GM12891 (cell line): ENCODE measurements at regions not wholly inside any gene's neighbourhood (a gene's known extent, or its start where the extent isn't known, plus 50 kb on each side); places are given as distances from the start of the nearest gene placed in this dataset.

Source experiments
- DNase-seq: peaks from one replicate; pipeline ENCODE4 v3.0.0; 2011; ENCODE audit warnings: low spot score; ENCODE audit not compliant: insufficient read length
- FAIRE-seq: peaks from 2 replicates; lab custom pipeline; 2011; peaks lifted over from hg19 to GRCh38; lab: Jason Lieb, UNC
- PAX5 ChIP-seq: IDR thresholded peaks from 2 replicates; pipeline ENCODE4 v1.6.1; 2011; ENCODE audit warnings: low read length, moderate library complexity, mild to moderate bottlenecking; ENCODE audit not compliant: insufficient read depth, severe bottlenecking
- POLR2A ChIP-seq: IDR thresholded peaks from 2 replicates; pipeline ENCODE4 v1.6.1; 2011; ENCODE audit warnings: low read depth, low read length, control low read depth
- POLR2AphosphoS5 ChIP-seq: IDR thresholded peaks from 2 replicates; pipeline ENCODE4 v1.6.1; 2011; ENCODE audit warnings: low read depth, low read length, control low read depth
- POU2F2 ChIP-seq: IDR thresholded peaks from 2 replicates; pipeline ENCODE4 v1.6.1; 2011; ENCODE audit warnings: low read depth, mild to moderate bottlenecking, control low read depth, low read length, moderate library complexity
- SPI1 ChIP-seq: IDR thresholded peaks from 2 replicates; pipeline ENCODE4 v1.6.1; 2011; ENCODE audit warnings: low read depth, low read length, control low read depth
- TAF1 ChIP-seq: IDR thresholded peaks from 2 replicates; pipeline ENCODE4 v1.6.1; 2011; ENCODE audit warnings: low read depth, low read length, control low read depth

DNA sequence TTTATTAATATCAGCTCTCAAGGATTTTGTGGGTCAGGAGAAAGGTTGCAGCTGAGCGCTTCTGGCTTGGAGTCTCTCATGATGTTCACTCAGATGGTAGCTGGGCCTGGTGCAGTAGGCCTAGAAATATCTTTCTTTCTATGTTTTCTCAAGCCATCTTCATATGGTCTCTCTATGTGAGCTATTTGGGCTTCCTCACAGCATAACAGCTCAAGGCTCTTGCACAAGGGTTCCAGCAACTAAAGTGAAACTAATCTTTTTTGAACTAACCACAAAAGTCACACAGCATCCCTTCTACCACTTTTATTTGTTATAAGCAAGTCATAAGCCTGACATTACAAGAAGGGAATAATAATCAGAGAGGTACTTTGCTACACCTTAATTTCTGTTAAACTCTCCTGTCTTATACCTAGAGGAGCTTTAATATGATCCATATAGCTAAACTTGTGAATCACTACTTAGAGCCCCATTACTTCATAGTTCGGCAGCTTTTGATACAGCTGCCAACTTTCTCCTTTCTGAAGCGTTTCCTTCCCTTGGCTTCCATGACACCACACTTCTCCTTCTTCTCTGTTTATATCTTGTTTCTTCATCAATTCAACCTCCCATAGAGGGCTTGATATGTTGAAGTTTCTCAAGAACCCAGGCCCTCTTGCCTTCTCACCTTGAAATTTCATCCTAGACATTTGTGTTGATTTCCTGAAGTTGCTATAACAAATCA, 720.2 kb downstream of the LTN1 start:
- no peak for FAIRE-seq
- no peak for TF ChIP-seq TAF1
- TF ChIP-seq POLR2A, result no peak
- no peak for TF ChIP-seq SPI1
- no peak for TF ChIP-seq POLR2AphosphoS5
- no peak for TF ChIP-seq POU2F2
- TF ChIP-seq PAX5, result no peak

DNA sequence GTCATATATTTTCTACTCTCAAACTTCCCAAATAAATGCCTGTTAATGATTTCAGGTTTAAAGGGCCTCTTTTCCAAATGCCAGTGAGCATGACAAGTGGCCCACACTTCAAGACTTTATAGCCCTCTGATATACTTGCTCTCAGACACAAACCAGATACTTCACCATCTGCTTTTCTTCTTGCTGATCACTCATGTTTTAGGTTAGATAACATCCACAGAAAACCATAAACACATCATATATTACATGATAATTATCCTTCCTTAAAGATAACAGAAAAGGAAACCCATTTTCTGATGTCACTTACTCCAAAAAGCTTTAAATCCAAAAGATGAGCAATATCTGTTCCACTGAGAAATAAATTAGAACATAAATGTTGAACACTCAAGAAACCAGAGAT, 723.5 kb downstream of the LTN1 start:
- FAIRE-seq, result no peak
- no peak for TF ChIP-seq POU2F2
- no peak for TF ChIP-seq SPI1
- no peak for TF ChIP-seq POLR2A
- no peak for TF ChIP-seq POLR2AphosphoS5
- TF ChIP-seq TAF1, result no peak
- TF ChIP-seq PAX5, result no peak
- DNase-seq, result no peak

More for the DNA sequence above, 720.2 kb downstream of the LTN1 start:
- no peak for DNase-seq

DNA sequence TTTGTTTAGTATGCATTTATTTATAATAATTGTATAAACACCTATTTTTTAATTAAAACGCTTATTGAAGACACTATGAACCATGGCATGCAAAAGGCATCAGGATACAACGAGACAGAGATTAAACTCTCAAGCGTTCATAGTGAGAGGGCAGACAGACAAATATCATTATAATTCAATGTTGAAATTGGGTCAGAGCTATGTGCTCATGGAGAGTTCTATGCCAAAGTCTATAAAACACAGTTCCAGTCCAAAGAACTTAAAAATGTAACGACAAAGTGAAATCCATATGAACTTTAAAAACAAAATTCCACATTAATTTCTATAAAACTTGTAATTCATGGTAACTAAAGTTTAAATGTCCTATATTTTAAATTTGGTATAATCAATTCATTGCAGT, 724.0 kb downstream of the LTN1 start:
- TF ChIP-seq POLR2AphosphoS5 (no peak), SPI1 (no peak), POLR2A (no peak), PAX5 (no peak), TAF1 (no peak), POU2F2 (no peak)
- FAIRE-seq (no peak), DNase-seq (no peak)

DNA sequence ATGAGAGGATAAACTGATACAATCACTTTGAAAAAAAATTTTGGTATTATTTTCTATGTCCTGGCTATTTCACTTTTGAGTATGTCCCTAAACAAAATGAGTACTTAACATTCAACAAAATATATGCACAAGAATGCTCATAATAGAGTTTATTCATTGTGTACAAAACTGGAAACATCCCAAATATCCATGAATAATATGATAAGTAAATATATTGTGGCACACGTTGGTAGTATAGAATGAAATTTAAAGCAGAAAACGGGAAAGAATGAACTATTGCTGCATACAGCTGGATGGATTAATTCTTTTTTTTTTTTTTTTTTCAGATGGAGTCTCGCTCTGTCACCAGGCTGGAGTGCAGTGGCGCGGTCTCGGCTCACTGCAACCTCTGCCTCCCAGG, 725.2 kb downstream of the LTN1 start:
- TF ChIP-seq SPI1 (no peak), POU2F2 (no peak), POLR2AphosphoS5 (no peak), POLR2A (no peak), PAX5 (no peak), TAF1 (no peak)
- DNase-seq, result no peak
- FAIRE-seq, result no peak

DNA sequence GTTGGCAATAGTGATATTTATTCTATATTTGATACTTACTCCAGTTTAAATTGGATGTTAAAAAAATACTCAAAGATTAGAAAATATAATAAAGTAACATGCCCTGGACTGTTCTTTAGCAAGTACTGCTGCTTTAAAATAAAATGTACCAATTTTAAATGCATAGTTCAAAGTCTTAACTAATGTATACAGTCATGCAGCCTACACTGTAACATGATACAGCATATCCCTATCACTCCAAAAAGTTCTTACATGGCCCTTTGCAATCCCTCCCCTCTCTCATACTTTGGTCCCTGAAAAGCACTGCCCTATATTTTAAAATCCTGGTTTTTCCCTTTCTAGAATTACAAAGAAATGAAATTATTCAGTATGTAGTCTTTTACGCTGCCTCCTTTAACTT, 726.6 kb downstream of the LTN1 start:
- DNase-seq (no peak), FAIRE-seq (no peak)
- TF ChIP-seq PAX5 (no peak), POLR2AphosphoS5 (no peak), POU2F2 (no peak), SPI1 (no peak), POLR2A (no peak), TAF1 (no peak)

DNA sequence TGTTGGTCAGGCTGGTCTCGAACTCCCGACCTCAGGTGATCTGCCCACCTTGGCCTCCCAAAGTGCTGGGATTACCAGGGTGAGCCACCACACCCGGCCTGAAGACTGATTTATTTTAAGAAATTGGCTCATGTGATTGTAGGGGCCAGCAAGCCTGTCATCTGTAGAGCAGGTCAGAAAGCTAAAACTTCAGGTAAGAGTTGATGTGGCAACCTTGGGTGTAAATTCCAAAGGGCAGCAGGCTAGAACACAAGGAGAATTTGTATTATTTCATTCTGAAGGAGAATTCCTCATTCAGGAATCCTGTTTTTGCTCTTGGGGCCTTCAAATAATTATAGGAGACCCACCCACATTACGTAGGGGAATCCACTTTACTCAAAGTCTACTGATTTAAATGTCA, 728.7 kb downstream of the LTN1 start:
- FAIRE-seq (no peak), DNase-seq (no peak)
- TF ChIP-seq POLR2AphosphoS5, result no peak
- no peak for TF ChIP-seq POLR2A
- no peak for TF ChIP-seq TAF1
- no peak for TF ChIP-seq POU2F2
- no peak for TF ChIP-seq SPI1
- no peak for TF ChIP-seq PAX5

DNA sequence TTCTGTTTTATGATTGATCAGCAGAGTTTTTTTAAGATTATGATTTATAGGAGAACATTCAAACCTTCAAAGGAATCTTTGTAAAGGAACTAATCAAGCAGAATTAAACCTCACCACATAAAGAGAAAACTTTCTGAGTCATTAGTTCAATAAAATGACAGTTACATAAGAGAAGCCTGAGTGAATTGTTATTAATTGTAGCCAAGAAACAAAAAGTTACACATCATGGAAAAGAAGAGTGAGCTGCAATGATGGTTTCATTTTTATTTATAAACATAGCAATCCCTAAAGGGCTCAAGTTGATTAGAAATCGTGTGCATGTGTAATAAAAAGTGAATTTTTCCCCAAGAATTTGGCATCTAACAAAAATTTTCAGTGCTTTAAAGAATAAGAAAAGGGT, 731.4 kb downstream of the LTN1 start:
- no peak for TF ChIP-seq POLR2A
- TF ChIP-seq POU2F2, result no peak
- no peak for TF ChIP-seq PAX5
- no peak for TF ChIP-seq SPI1
- TF ChIP-seq POLR2AphosphoS5, result no peak
- no peak for TF ChIP-seq TAF1
- DNase-seq (no peak), FAIRE-seq (no peak)

DNA sequence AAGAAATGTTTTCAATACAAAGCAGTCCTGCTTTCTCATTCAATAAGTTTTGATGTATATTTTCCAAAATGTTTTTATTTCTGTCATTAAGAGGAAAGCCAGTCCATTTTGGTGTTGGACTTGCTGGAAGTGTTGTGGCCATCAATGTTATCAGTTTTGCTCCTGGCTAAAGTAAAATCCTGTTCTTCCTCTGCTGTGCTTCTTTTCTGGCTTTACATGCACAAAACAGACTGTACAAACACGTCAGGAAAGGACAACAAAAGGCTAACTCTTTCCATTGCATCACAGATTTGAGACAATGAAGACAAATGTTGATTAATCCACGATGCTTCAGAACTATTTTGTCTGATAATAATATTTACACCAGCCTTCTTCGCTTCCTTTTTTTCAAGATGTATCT, 735.4 kb downstream of the LTN1 start:
- no peak for FAIRE-seq
- no peak for DNase-seq

DNA sequence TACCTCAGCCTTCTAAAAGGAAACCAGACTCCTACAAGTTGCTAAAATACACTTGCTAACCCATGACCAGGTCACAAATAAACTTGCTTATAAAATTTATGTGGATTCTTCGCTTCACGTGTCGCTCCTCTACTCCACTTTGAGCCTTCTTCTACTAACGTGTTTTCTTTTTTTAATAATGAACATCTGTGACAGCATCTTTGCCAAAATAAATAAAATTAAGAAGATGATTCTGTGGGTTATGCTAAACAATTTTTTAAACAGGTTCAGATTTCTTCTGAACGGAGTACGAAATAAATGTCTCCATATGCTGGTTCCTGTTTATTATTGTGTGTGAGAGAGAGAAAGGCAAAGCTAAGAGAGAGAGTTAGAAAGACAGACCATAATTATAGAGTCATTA, 735.8 kb downstream of the LTN1 start:
- DNase-seq (no peak), FAIRE-seq (no peak)
- TF ChIP-seq SPI1, result no peak
- TF ChIP-seq POLR2AphosphoS5, result no peak
- TF ChIP-seq POU2F2, result no peak
- TF ChIP-seq PAX5, result no peak
- no peak for TF ChIP-seq POLR2A
- no peak for TF ChIP-seq TAF1

More for the DNA sequence above, 735.4 kb downstream of the LTN1 start:
- no peak for TF ChIP-seq PAX5
- no peak for TF ChIP-seq POU2F2
- TF ChIP-seq POLR2AphosphoS5, result no peak
- no peak for TF ChIP-seq TAF1
- TF ChIP-seq SPI1, result no peak
- TF ChIP-seq POLR2A, result no peak

DNA sequence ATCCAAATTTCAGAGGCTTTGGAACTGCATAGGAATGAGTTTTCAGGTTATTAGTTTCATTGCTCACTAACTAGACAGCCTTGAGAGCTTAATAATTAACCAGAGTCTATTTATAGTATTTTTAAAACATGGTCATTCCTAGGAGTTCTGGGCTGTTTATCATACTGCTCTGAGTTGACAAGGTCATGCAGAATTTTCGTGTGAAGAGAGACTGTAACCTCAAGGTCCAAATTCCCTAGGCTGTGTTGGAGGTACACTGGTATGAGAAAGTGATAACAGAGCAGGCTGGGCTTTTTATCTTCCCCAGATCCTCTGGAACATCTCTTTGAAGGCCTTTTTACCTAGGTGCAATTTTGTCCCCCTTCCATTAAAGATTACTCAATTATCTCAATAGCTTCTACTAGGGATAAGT, 736.3 kb downstream of the LTN1 start:
- FAIRE-seq, result no peak
- no peak for TF ChIP-seq POU2F2
- no peak for DNase-seq
